Astrocyte of the cerebellum (primary cell): ENCODE measurements at regions not wholly inside any gene's neighbourhood (a gene's known extent, or its start where the extent isn't known, plus 50 kb on each side); places are given as distances from the start of the nearest gene placed in this dataset.

Experiments
- DNase-seq: peaks from one replicate; pipeline ENCODE4 v3.0.0-alpha.2; 2011; ENCODE audit warnings: low read depth
- H3K4me3 ChIP-seq: 2 replicates; pipeline ENCODE4 v1.5.1; 2011; ENCODE audit warnings: mild to moderate bottlenecking, low read depth, low read length, moderate library complexity
- CTCF ChIP-seq: IDR thresholded peaks from 2 replicates; pipeline ENCODE4 v1.5.1; 2012; ENCODE audit warnings: low read length, low read depth, moderate library complexity, mild to moderate bottlenecking; ENCODE audit errors: missing control alignments
- in situ Hi-C: cut with HindIII; loops from 2 replicates; pipeline ENCODE4 v1.10.0; 2017; ENCODE audit warnings: low sequenced_read_pairs

- in situ Hi-C loops: no loop called here
- no peak for DNase-seq
- no peak overlapping the region for H3K4me3 ChIP-seq
- no peak for TF ChIP-seq CTCF
These were observed 64.0 kb downstream of the SOX9 start for GRCh38 chr17:72184805-72185204.

GRCh38 chr17:72185564-72185963 lies 64.7 kb downstream of the SOX9 start:
- in situ Hi-C loops: no loop called here
- no peak for DNase-seq
- TF ChIP-seq CTCF: no peak
- H3K4me3 ChIP-seq: no peak overlapping the region

- TF ChIP-seq CTCF: no peak
- DNase-seq: no peak
- no peak overlapping the region for H3K4me3 ChIP-seq
- in situ Hi-C loops: no loop called here
These were observed 66.7 kb downstream of the SOX9 start for GRCh38 chr17:72187556-72187955.

GRCh38 chr17:72188801-72189200 lies 68.0 kb downstream of the SOX9 start:
- TF ChIP-seq CTCF: no peak
- H3K4me3 ChIP-seq: no peak overlapping the region
- DNase-seq: no peak
- in situ Hi-C loops: no loop called here

- DNase-seq: no peak
- TF ChIP-seq CTCF: no peak
- in situ Hi-C loops: no loop called here
- no peak overlapping the region for H3K4me3 ChIP-seq
These were observed 69.2 kb downstream of the SOX9 start for GRCh38 chr17:72189768-72190593.

GRCh38 chr17:72191356-72191755 lies 70.5 kb downstream of the SOX9 start:
- DNase-seq: no peak
- no peak overlapping the region for H3K4me3 ChIP-seq
- TF ChIP-seq CTCF: no peak
- in situ Hi-C loops: no loop called here
